ENCODE measurements at regions not wholly inside any gene's neighbourhood (a gene's known extent, or its start where the extent isn't known, plus 50 kb on each side); places are given as distances from the start of the nearest gene placed in this dataset.

DNA sequence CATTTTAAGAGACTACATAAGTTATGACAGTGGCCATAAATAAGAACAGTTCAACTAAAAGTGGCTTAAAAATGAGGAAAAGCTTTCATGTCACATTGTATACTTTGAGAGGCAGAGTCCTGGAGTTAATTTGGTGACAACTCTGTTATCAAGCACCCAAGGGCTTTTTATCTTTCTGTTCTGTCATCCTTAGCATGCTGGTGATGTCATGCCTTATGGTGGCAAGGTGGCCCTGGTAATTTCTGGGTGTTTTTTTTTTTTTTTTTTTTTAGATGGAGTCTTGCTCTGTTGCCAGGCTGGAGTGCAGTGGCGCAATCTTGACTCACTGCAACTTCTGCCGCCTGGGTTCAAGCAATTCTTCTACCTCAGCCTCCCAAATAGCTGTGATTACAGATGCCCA lies 158.8 kb downstream of the AASDHPPT start:
- TF ChIP-seq, protein P1, sequence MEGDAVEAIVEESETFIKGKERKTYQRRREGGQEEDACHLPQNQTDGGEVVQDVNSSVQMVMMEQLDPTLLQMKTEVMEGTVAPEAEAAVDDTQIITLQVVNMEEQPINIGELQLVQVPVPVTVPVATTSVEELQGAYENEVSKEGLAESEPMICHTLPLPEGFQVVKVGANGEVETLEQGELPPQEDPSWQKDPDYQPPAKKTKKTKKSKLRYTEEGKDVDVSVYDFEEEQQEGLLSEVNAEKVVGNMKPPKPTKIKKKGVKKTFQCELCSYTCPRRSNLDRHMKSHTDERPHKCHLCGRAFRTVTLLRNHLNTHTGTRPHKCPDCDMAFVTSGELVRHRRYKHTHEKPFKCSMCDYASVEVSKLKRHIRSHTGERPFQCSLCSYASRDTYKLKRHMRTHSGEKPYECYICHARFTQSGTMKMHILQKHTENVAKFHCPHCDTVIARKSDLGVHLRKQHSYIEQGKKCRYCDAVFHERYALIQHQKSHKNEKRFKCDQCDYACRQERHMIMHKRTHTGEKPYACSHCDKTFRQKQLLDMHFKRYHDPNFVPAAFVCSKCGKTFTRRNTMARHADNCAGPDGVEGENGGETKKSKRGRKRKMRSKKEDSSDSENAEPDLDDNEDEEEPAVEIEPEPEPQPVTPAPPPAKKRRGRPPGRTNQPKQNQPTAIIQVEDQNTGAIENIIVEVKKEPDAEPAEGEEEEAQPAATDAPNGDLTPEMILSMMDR (IDR thresholded peaks at IDR 0.05) = no peak
- TF ChIP-seq ZFX (IDR thresholded peaks at IDR 0.05; ENCODE audit: borderline replicate concordance) = no peak

All from 22Rv1 (cell line).